ENCODE measurements at regions not wholly inside any gene's neighbourhood (a gene's known extent, or its start where the extent isn't known, plus 50 kb on each side); places are given as distances from the start of the nearest gene placed in this dataset.

- ChIA-PET CTCF (interaction anchor here (0.6 kb wide), 1 partner anchor 13 kb away, joined by 3 read pairs; no protein-coding TSS in a partner anchor), POLR2A (no interaction called here)
- Histone ChIP-seq H3K4me3 (ENCODE audit: low read length) (no peak overlapping the region), H3K27me3 (ENCODE audit: control insufficient read depth in 1 of 2, insufficient read depth in 2 of 2, low read length in 2 of 2) (no peaks in the 10 kb centered on the region), H3K27ac (ENCODE audit: low read depth in 1 of 2, low read length in 2 of 2) (no peak overlapping the region), H3K36me3 (ENCODE audit: insufficient read depth, low read length) (no peaks in the 10 kb centered on the region), H3K9me3 (ENCODE audit: control insufficient read depth in 1 of 2, insufficient read depth in 1 of 2, low read length in 2 of 2) (peaks cover 7% of the 10 kb centered on the region in 2 experiments), H3K4me1 (ENCODE audit: insufficient read depth, low read length) (no peaks in the 10 kb centered on the region)
- Mint-ChIP-seq H3K36me3 (ENCODE audit: low read depth) (no peaks in the 10 kb centered on the region), H3K4me3 (no peak overlapping the region), H3K27ac (no peak overlapping the region), H3K9me3 (peaks cover 3% of the 10 kb centered on the region), H3K27me3 (no peaks in the 10 kb centered on the region), H3K4me1 (ENCODE audit: low read depth) (no peaks in the 10 kb centered on the region)
- no peak for ATAC-seq (ENCODE audit: poor library complexity)
- no peak for DNase-seq
- intact Hi-C loops (cut with DNase I, micrococcal nuclease) = no loop called here
- TF ChIP-seq, protein P1, sequence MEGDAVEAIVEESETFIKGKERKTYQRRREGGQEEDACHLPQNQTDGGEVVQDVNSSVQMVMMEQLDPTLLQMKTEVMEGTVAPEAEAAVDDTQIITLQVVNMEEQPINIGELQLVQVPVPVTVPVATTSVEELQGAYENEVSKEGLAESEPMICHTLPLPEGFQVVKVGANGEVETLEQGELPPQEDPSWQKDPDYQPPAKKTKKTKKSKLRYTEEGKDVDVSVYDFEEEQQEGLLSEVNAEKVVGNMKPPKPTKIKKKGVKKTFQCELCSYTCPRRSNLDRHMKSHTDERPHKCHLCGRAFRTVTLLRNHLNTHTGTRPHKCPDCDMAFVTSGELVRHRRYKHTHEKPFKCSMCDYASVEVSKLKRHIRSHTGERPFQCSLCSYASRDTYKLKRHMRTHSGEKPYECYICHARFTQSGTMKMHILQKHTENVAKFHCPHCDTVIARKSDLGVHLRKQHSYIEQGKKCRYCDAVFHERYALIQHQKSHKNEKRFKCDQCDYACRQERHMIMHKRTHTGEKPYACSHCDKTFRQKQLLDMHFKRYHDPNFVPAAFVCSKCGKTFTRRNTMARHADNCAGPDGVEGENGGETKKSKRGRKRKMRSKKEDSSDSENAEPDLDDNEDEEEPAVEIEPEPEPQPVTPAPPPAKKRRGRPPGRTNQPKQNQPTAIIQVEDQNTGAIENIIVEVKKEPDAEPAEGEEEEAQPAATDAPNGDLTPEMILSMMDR (IDR thresholded peaks at IDR 0.05) = no peak
Measured at GRCh38 chr7:52184006-52184703, 851.3 kb upstream of the POM121L12 start.

- DNase-seq (no peak), ATAC-seq (ENCODE audit: poor library complexity) (no peak)
- TF ChIP-seq, protein P1 (IDR thresholded peaks at IDR 0.05) = no peak
- ChIA-PET CTCF (no interaction called here), POLR2A (no interaction called here)
- intact Hi-C loops (cut with DNase I, micrococcal nuclease) = no loop called here
- no peaks in the 10 kb centered on the region for H3K36me3 Mint-ChIP-seq (ENCODE audit: low read depth)
- Histone ChIP-seq H3K9me3 (ENCODE audit: control insufficient read depth in 1 of 2, insufficient read depth in 1 of 2, low read length in 2 of 2) (peaks cover 3 to 7% of the 10 kb centered on the region in 2 experiments), H3K27ac (ENCODE audit: low read depth in 1 of 2, low read length in 2 of 2) (no peak overlapping the region), H3K4me3 (ENCODE audit: low read length) (no peak overlapping the region), H3K27me3 (ENCODE audit: control insufficient read depth in 1 of 2, insufficient read depth in 2 of 2, low read length in 2 of 2) (no peaks in the 10 kb centered on the region), H3K36me3 (ENCODE audit: insufficient read depth, low read length) (no peaks in the 10 kb centered on the region), H3K4me1 (ENCODE audit: insufficient read depth, low read length) (no peaks in the 10 kb centered on the region)
- H3K9me3 Mint-ChIP-seq = peaks cover 7% of the 10 kb centered on the region
- H3K27ac Mint-ChIP-seq = no peak overlapping the region
- H3K4me3 Mint-ChIP-seq = no peak overlapping the region
- H3K4me1 Mint-ChIP-seq (ENCODE audit: low read depth) = no peaks in the 10 kb centered on the region
- no peaks in the 10 kb centered on the region for H3K27me3 Mint-ChIP-seq
Measured at GRCh38 chr7:52179934-52180333, 855.5 kb upstream of the POM121L12 start.

GRCh38 chr7:52168085-52168484 is 851.5 kb upstream of the COBL start:
- Mint-ChIP-seq H3K4me3 (no peak overlapping the region), H3K4me1 (ENCODE audit: low read depth) (no peaks in the 10 kb centered on the region), H3K9me3 (peaks cover 3% of the 10 kb centered on the region), H3K27me3 (no peaks in the 10 kb centered on the region), H3K27ac (no peak overlapping the region), H3K36me3 (ENCODE audit: low read depth) (no peaks in the 10 kb centered on the region)
- ChIA-PET CTCF (no interaction called here), POLR2A (no interaction called here)
- H3K27ac ChIP-seq (ENCODE audit: low read depth in 1 of 2, low read length in 2 of 2) = no peak overlapping the region
- H3K4me1 ChIP-seq (ENCODE audit: insufficient read depth, low read length) = no peaks in the 10 kb centered on the region
- no peak overlapping the region for H3K4me3 ChIP-seq (ENCODE audit: low read length)
- no peaks in the 10 kb centered on the region for H3K36me3 ChIP-seq (ENCODE audit: insufficient read depth, low read length)
- intact Hi-C loops (cut with DNase I, micrococcal nuclease) = no loop called here
- TF ChIP-seq, protein P1 (IDR thresholded peaks at IDR 0.05) = no peak
- ATAC-seq (ENCODE audit: poor library complexity) (no peak), DNase-seq (no peak)
- H3K27me3 ChIP-seq (ENCODE audit: control insufficient read depth in 1 of 2, insufficient read depth in 2 of 2, low read length in 2 of 2) = no peaks in the 10 kb centered on the region
- peaks cover 0 to 11% of the 10 kb centered on the region in 2 experiments for H3K9me3 ChIP-seq (ENCODE audit: control insufficient read depth in 1 of 2, insufficient read depth in 1 of 2, low read length in 2 of 2)

Measured in CD4-positive, alpha-beta T cell (primary cell).